HG03103 (cell line): ENCODE measurements at regions not wholly inside any gene's neighbourhood (a gene's known extent, or its start where the extent isn't known, plus 50 kb on each side); places are given as distances from the start of the nearest gene placed in this dataset.

Experiments used
- ATAC-seq: cut with Tn5 transposase; IDR thresholded peaks from one replicate; pipeline ENCODE4 v1.9.1; 2021; ENCODE audit warnings: low read depth; ENCODE audit not compliant: unreplicated experiment

DNA sequence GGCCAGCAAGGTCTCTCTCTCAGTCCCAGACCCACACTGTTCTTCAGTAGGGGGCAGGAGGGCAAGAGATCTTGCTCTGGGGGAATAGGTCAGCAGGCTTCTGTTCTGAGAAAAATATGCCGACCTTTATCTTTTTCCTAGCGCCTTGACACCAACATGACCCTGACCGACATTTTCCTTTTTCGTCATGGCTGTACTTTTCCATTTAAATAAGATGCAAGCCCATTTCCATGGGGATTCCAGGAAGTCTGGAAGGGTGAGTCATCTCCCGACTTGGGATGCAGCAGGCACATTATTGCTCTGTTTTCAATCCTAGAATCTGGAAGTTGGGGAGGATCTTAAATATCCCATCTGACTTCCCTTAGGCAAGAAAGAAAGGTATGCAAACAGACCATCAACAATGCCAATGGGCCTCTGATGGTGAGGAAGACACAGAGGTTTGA lies 261.5 kb upstream of the LRTM1 start:
- ATAC-seq = no peak

DNA sequence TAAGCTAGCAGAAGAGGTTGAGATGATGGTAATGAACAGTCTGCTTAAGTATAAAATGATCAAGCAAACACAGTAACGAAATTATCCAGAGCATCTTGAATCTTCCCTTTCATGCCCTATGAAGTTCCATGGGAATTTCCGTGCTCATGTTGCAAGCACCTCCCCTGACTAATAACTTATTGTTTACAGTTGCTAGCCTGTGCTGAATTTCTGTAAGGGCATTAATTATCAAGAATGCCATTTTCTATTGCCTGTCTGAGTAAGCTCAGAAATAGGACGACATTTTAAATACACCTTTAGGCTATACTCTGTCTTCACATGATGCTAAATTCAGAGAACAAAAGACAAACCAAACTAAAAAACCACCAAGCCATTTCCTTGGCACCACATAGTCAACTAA lies 257.5 kb upstream of the LRTM1 start:
- no peak for ATAC-seq

DNA sequence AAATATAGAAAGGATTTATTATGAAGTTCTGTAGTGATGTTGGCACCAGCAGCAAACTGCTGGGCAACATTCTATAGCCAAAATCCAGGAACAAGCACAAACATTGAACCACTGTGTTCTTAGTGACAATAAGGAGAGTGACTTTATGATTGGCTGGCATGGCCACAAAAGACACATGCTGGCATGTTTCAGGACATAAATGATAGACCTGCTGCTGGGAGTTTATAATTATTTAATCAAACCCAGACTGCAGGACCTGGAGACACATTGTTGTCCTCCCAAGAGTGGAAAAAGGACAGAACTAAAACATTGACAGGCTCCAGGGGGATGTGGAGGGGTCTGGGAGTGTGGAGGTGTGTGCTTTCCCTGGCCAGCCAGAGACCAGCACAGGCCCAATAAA lies 255.3 kb upstream of the LRTM1 start:
- ATAC-seq = no peak

DNA sequence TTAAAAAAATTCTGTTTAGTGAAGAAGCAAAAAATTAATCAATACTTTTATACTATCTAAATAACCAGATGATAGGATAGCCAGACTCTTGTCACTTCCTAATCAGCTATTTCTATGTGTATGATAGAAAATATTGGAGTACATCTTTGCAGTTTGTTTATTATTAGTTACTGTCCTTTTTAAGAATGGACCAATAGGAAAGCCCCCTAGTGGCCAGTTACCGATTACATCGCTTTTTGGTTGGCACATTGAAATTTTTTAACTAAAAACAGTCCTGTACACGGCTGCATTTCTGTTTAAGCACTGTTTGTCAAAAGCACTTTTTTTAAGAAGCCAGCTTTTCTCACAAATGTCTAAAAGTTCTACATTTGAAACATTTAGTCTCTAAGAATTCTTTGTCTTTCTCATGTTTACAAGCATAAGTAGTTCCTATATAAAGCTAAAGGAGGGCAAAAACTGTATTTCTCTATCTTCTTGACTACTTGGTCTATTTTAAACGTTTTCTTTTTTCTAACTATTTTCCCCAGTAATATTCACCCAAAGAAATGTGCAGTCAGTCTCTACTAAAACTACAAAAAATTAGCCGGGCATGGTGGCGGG lies 253.2 kb upstream of the LRTM1 start:
- ATAC-seq = no peak

DNA sequence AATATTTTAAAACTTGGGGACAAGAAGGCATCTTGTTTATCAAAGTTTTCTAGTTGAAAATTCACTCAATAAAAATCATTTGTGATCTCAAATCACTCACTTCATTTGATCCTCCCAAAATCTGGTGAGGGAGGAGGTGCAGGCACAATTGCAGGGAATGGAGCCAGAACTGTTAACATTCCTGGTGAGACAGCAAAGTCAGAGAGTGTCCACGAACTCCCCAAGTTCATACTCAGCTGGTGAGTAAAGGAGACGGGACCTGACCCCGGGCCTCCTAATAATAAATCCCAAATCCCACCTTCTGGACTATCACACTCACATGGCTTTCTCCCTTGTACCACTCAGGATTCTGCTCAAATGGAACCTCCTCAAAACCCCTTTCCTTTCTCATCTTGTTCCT lies 252.3 kb upstream of the LRTM1 start:
- ATAC-seq = no peak

DNA sequence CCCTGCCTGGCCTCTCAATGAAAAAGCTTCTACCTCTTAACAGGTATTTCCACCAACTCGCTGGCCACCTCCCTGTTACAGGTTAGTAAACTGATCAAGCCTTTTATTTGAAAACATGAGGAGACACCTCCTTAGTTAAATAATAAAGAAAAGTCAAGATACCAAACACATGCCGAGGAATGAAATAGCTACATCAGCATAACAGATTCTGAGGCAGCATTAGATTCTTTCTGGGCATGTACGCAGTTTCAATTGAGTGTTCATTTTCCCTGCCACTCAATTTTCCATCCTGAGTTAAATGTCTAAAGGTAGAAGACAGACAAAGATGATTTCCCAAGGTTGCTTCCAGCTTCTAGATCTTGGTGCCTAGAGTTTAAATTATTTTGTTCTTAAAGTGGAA lies 250.5 kb upstream of the LRTM1 start:
- ATAC-seq = no peak

DNA sequence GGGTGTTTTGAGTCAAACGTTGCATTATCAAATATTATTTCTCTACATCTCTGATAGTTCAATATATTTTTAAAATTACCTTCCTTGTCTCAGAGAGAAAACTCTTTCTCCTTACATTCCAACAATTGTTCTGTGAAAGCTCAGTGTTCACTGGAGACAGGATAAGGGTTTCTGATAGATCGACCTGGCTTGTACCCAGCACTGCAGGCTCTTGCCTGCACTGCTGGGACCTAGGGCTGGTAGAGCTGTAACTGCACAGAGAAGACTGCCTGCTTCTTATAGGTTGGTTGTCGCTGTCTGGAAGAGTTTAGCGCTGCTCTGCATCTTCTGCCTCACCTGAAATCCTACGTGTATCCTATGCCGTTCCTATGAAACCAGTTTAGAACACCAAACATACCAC lies 249.9 kb upstream of the LRTM1 start:
- no peak for ATAC-seq

DNA sequence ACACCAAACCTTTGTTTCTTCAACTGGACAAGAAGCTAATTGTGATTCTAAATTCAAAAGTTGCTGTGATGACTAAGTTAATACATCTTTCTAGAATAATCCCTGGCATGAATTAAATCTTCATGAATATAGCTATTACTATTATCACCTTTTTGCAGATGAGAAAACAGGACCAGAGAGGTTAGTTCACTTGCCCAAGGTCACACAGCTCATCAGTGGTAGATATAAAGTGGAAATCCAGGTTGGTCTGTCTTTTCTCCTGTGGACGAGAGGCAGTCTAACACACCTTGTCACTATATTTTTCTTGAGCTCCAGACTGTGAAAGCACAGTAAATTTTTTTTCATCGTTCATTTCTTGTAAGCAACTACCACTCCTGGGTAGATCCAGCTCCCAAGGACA lies 247.6 kb upstream of the LRTM1 start:
- ATAC-seq = no peak

DNA sequence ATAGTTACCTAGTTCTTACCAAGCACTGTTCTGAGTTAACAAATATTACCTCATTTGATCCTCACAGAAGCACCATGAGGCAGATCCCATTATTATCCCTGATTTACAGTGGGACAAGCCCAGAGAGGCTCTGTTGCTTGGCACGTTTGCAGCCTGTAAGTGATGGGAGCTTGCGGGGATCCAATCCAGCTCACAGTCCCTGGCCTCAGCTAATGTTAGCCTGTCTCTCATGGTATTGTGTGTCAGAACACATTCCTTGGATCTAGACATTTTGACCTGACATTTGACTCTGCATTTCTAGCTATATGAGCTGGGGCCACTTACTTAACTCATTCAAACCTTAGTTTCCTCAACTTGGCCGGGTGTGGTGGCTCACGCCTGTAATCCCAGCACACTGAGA lies 246.9 kb upstream of the LRTM1 start:
- no peak for ATAC-seq

DNA sequence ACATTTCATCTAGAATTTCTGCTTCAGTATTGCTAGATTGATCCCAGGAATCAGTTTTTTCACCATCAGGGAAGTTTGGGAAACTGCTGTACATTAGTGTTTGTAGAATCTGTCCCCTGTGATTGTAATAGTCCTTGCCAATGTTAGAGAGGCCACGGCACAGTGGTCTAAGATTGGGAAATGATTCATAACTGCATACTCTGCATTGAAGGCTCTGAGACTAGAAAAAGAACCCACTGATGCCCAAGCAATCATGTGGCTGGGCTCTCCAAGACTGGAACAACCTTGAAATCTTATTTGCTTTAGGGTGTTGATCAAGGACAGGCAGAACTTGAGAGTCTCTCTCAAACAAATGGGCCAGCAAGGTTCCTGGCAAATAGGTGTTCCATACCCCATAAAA lies 245.6 kb upstream of the LRTM1 start:
- no peak for ATAC-seq

DNA sequence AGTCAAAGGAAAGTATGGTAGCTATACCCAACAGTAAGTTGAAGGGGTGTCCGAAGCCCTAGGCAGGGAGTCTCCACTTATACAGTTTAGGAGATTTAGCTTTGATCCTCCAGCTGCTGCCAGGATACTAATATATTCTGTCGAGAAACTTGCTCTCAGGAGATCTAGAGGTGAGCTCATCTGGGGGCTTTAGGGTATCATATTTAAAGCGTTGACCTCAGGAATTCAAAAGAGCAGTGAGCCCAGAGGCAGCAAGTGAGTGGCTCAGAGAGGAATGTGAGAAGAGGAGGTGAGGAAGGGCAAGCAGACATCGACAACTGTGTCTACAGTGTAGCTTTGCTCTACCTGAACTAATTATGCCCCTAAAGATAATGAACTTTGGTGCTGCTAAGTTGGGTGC lies 245.1 kb upstream of the LRTM1 start:
- no peak for ATAC-seq

DNA sequence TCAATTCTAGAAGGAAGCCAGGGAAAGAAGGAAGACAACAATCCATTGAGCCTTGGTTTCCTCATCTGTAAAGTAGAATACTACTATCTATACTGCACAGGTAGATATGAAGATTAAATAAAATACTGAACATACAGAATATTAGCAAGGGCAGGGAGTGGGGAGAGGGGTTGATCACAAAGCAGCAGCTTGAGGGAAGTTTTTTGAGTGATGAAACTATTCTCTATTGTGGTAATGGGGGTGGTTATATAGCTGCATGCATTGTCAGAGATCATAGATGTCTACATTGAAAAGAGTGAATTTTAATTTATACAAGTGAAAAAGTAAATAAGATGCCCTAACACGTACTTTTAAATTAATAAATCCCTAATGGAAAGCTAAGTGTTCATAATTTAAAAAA lies 242.6 kb upstream of the LRTM1 start:
- no peak for ATAC-seq

DNA sequence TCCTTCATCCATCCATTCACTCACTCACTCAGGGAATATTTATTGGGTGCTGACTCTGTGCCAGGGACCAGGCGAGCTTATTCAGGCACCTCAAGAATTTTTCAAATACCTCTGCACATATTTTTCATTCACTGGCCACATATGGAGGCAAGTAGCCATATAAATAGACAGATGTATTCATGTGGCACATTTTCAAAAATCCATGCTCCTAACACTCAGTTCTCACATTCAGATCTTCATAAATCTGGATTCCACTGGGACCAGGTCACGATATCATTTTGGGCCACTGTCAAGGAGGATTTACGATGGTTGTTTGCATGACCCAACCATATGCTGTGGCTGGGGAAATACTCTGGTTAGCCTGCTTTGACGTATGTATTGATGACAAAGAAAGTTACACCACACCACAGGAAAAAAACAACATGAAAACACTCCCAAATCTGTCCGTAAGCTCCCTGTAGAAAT lies 241.8 kb upstream of the LRTM1 start:
- no peak for ATAC-seq

DNA sequence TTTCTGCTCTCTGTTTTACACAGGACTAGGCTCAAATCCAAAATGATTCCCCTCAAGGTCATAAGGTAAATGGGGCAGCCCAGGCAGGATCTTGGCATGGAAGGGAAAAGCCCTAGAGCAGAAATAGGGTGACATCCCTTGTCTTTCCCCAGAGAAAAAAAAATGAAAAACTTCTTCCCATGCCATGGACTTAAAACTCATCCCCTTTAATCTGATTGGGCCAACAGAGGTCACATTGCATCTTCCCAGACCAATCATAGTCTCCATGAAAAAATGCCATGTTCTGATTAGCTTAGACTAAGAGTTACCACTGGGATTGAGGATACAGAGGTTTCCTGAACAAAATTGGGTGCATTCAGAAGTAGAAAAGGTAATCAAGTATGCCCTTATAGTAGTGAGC lies 241.3 kb upstream of the LRTM1 start:
- ATAC-seq = no peak

DNA sequence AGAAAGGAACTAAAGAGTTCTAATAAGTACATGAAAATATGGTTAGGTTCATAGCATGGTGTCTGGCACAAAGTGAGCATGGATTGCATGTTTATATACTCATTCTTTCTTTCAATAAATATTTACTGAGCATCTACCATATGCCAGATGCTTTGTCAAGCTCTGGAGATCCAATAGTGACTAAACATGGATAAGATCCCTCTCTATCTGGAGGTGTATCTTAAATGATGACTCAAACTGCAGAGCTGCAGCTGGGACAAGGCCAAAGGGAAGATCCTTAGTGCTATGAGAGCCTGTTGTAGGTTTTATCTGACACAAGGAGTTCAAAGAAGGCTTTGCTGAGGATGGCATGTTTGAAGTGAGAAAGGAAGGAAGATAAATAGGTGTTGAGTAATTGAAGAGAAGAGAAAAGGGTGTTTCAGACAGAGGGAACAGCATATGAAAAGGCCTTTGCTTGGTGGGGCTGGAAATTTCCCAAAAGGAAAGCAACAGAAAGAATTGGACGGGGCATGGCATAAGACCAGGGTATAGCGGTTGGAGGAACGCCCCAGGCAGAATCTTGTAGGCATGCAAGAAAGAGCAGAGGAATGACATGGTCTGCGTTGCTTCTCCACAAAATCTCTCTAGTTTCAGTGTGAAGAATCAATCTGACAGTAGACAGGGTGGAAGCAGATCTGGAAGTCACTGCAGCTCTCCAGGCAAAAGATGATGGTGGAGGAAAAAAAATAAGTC lies 239.9 kb upstream of the LRTM1 start:
- no peak for ATAC-seq

DNA sequence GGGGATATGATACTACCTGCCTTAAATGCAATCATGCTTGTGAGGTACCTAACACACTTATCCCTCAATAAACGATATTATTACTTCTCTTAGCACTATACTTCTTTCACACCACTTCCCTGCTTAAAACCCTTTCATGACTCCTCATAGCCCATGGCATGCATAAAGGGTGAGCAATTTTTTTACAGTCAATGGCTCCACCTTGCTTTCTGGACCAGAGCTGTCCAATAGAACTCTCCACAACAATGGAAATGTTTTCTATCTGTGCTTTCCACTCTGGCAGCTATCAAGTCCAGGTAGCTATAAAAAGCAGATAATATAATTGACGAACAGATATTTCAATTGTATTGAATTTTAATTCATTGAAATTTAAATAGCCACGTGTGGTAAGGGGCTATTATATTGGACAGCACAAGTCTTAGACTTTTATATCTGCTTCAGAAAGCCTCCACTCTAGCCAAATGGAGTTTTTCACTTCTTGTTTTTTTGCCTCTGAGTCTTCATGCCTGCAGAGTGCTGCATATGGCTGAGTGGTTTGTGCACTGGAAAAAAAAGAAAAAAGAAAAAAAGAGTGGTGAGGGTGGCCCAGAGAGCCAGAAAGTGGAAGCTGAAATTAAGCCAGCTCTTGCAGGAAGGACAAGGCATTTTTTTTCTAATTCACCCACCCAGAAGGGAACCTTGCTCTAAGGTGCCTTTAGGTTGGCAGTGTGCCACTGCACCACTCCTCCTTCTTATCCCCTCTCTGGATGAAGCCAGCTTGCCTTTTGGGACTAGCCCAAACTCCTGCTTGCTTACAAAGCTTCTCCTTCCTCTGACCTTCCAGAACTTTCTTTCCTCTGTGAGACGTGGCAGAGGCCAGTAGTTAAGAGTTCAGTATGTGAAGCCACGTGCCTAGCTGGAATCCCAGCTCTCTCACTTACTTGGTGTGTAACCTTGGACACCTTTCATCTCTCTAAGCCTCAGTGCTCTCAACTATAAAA lies 239.0 kb upstream of the LRTM1 start:
- ATAC-seq = no peak

DNA sequence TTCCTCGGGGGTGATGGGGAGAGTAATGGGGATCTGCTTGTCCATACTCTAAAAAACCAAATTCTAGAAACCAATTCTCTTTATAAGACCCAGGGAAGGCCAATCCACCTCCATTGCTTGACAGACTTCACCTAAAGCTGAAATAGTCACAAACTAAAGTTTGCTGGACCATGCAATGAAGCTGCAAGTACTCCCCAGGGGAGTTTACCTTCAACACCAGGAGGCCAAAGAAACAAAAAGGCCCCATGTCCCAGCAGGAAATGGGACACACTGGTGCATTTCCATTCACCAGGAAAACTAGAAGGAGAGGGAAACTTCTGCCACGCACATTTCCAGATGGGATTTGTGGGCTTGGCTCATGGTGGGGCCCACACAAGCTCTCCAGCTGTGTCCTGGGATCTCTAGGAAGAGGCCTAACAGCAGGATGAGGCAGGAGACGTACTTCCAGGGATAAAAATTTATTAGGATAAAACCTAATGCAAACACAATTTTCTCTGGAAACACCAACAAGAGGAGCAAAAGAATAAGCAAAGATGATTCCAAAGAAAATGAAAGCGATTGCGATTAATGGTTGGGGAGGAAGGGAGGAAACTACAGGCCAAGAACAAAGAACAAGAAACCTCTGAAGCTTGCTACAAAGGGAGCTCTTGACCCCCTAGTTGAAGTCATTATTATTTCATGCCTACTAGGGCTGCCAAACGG lies 238.0 kb upstream of the LRTM1 start:
- no peak for ATAC-seq

DNA sequence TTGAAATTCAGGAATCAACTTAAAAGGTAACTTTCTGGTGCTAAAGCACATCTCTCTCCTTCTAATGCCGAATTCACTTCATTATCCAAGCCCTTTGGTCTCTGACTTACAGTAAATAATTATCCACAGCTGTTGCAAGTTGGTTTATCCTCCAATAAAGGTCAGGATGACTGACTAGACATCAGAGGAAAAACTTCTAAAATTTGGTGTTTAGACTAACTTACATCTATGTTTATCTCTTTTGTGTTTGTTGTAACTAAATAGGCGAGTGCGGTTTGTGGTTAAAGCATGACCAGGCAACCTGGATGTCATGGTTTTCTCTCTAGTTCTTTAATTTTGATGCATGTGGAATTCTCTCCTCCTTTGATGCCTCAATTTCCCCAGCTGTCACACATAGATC lies 237.4 kb upstream of the LRTM1 start:
- ATAC-seq = no peak

DNA sequence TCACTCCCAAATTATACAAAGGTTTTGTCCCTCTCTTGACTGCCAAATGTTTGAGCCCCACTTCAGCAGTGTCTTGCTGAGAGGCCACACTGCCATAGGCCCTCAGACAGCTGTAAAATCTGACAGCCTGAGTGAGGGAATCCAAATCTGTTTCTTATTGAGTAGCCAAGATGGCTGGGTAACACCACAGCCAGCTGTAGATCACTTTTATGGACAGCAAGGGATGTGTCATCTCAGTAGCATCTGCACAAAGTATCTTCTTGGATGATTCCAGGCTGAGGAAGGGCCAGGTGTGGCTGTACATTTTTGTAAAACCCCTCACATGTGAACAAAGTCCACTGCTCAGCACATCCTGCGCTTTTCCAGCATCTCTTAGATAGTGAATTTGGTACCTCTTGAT lies 237.0 kb upstream of the LRTM1 start:
- no peak for ATAC-seq

DNA sequence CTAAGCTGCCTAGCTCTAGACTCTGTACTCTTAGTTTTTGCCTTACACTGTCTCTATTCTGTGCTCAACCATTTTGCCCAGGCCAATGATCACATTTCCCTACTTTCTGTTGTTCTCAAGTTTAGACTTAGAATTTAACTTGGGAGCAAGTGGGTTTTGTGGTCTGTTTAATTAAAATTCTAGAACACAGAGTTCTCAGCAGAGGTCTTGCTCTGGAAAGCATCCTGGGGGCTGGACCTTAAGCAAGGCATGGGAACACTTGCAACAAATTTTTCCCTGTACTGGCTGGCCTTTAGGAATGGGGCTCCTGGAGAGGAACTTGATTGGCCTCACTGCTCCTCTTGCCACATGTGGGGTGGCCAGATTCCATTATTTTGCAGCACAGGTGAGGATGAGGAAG lies 236.3 kb upstream of the LRTM1 start:
- ATAC-seq = no peak

DNA sequence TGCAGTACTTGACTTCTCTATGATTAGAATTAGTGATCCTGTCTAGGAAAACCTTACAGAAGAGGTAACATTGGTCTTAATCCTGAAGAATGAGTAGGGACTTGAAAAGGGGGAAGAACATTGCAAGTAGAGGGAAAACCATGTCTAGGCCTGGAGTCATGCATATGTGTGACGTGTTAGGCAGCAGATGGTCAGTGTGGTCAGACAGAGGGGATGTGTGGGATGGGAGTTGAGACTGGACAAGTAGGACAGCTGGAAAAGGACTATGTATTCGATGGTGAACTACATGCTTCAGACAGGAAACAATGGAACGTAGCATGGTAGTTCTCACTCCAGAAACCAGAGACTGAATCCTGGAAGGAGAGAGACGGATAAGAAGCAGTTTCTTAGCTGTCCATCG lies 235.6 kb upstream of the LRTM1 start:
- ATAC-seq = no peak
